H1 (cell line): ENCODE measurements at regions not wholly inside any gene's neighbourhood (a gene's known extent, or its start where the extent isn't known, plus 50 kb on each side); places are given as distances from the start of the nearest gene placed in this dataset.
A peak's percentile ranks its signal among the peaks of the same experiment; 100 is the strongest.

Source experiments
- CTCF ChIA-PET: fragments of 300-600 bp; sonication (Branson Sonifier 250); formaldehyde crosslinking; loops from one replicate; lab custom pipeline; 2021; ENCODE audit not compliant: partially characterized antibody; lab: Charles Lee
- POLR2A ChIA-PET: fragments of 300-600 bp; sonication (Branson Sonifier 250); formaldehyde crosslinking; loops from one replicate; lab custom pipeline; 2021; ENCODE audit warnings: inconsistent platforms; ENCODE audit not compliant: partially characterized antibody; lab: Charles Lee
- DNase-seq, 2 experiments: peaks; one replicate each; pipeline versions ENCODE4 v3.0.0 to v3.0.0-alpha.2; 2010 to 2022; ENCODE audit warnings: low spot score in 2 of 2, low read depth in 1 of 2, mixed read lengths in 1 of 2
- FAIRE-seq: peaks from 2 replicates; lab custom pipeline; 2011; peaks lifted over from hg19 to GRCh38; lab: Jason Lieb, UNC
- H2AFZ ChIP-seq: 2 replicates; pipeline ENCODE4 v1.8.1; 2012; ENCODE audit warnings: low read length, inconsistent platforms
- H2AK5ac ChIP-seq: 2 replicates; pipeline ENCODE4 v1.6.1; 2013; ENCODE audit warnings: low read depth, low read length
- H2BK120ac ChIP-seq: replicated peaks from 2 replicates; pipeline ENCODE3; 2013; ENCODE audit warnings: low read depth, low read length, inconsistent platforms
- H2BK12ac ChIP-seq: 2 replicates; pipeline ENCODE4 v1.6.1; 2013; ENCODE audit warnings: low read depth, low read length
- H2BK15ac ChIP-seq: 2 replicates; pipeline ENCODE4 v1.6.1; 2013; ENCODE audit warnings: low read length
- H2BK20ac ChIP-seq: 2 replicates; pipeline ENCODE4 v1.6.1; 2013; ENCODE audit warnings: low read length
- H2BK5ac ChIP-seq: 2 replicates; pipeline ENCODE4 v1.6.1; 2013; ENCODE audit warnings: low read depth, low read length
- H3K14ac ChIP-seq: 2 replicates; pipeline ENCODE4 v1.6.1; 2013; ENCODE audit warnings: inconsistent platforms; ENCODE audit not compliant: insufficient read length
- H3K18ac ChIP-seq: 2 replicates; pipeline ENCODE4 v1.6.1; 2013; ENCODE audit warnings: low read length; ENCODE audit errors: extremely low read depth
- H3K23ac ChIP-seq: 2 replicates; pipeline ENCODE4 v1.6.1; 2013; ENCODE audit warnings: inconsistent platforms; ENCODE audit not compliant: insufficient read length
- H3K23me2 ChIP-seq: 2 replicates; pipeline ENCODE4 v1.6.1; 2013; ENCODE audit warnings: low read depth, low read length
- H3K27ac ChIP-seq: 2 replicates; pipeline ENCODE4 v1.6.1; 2011; ENCODE audit warnings: low read depth, low read length, inconsistent platforms
- H3K27me3 ChIP-seq, 4 experiments: replicated peaks in 1 of 4; 1 replicate in 1 of 4; 2 replicates in 3 of 4; pipeline versions ENCODE4 v1.6.1 to v1.8.1; 2011 to 2013; ENCODE audit warnings: low read length in 3 of 4, mild to moderate bottlenecking in 3 of 4, inconsistent platforms in 2 of 4, mixed read lengths in 2 of 4, moderate library complexity in 1 of 4; ENCODE audit not compliant: control insufficient read depth in 3 of 4, insufficient read depth in 3 of 4; ENCODE audit errors: extremely low read depth in 1 of 4
- H3K36me3 ChIP-seq, 4 experiments: 2 replicates each; pipeline versions ENCODE4 v1.6.1 to v1.8.1; 2011 to 2013; ENCODE audit warnings: mild to moderate bottlenecking in 4 of 4, low read length in 3 of 4, moderate library complexity in 2 of 4, control low read depth in 1 of 4, inconsistent platforms in 1 of 4; ENCODE audit not compliant: insufficient read depth in 4 of 4, control insufficient read depth in 2 of 4
- H3K4ac ChIP-seq: replicated peaks from 2 replicates; pipeline ENCODE3; 2013; ENCODE audit warnings: low read length, low read depth, mixed read lengths, inconsistent platforms; ENCODE audit not compliant: insufficient read length
- H3K4me1 ChIP-seq, 4 experiments: replicated peaks in 1 of 4; 1 replicate in 1 of 4; 2 replicates in 3 of 4; pipeline versions ENCODE4 v1.6.1 to v1.8.1; 2011 to 2013; ENCODE audit warnings: low read length in 3 of 4, inconsistent platforms in 2 of 4, mixed read lengths in 1 of 4; ENCODE audit not compliant: insufficient read depth in 4 of 4, control insufficient read depth in 3 of 4
- H3K4me2 ChIP-seq, 2 experiments: 2 replicates each; pipeline versions ENCODE4 v1.6.1 to v1.8.1; 2011 to 2013; ENCODE audit warnings: low read depth in 2 of 2, low read length in 2 of 2, control low read depth in 1 of 2, inconsistent platforms in 1 of 2, mild to moderate bottlenecking in 1 of 2; ENCODE audit not compliant: insufficient read depth in 1 of 2
- H3K4me3 ChIP-seq, 4 experiments: fragments of 200-600, 300-600 bp in 1 of 4; sonication (generic), shearing (Covaris generic), sonication (Bioruptor Twin) in 1 of 4; 2 replicates each; pipeline versions ENCODE4 v1.5.1 to v1.8.1; 2011 to 2016; ENCODE audit warnings: low read length in 4 of 4, low read depth in 3 of 4, control low read depth in 2 of 4, inconsistent platforms in 2 of 4, mild to moderate bottlenecking in 2 of 4, mixed read lengths in 1 of 4, moderate library complexity in 1 of 4; ENCODE audit not compliant: insufficient read depth in 2 of 4; ENCODE audit errors: extremely low read depth in 1 of 4
- H3K56ac ChIP-seq: replicated peaks from 2 replicates; pipeline ENCODE3; 2013; ENCODE audit warnings: low read depth, mild to moderate bottlenecking, mixed read lengths, low read length, inconsistent platforms; ENCODE audit not compliant: insufficient read length
- H3K79me1 ChIP-seq: 2 replicates; pipeline ENCODE4 v1.6.1; 2013; ENCODE audit warnings: low read depth, low read length, control low read depth
- H3K79me2 ChIP-seq, 2 experiments: 2 replicates each; pipeline versions ENCODE4 v1.6.1 to v1.8.1; 2012 to 2013; ENCODE audit warnings: low read length in 2 of 2, mild to moderate bottlenecking in 2 of 2, inconsistent platforms in 1 of 2; ENCODE audit not compliant: insufficient read depth in 2 of 2, control insufficient read depth in 1 of 2
- H3K9ac ChIP-seq, 4 experiments: replicated peaks in 1 of 4; 1 replicate in 1 of 4; 2 replicates in 3 of 4; pipeline versions ENCODE4 v1.6.1 to v1.8.1; 2011 to 2013; ENCODE audit warnings: low read depth in 3 of 4, low read length in 3 of 4, control low read depth in 2 of 4, mild to moderate bottlenecking in 2 of 4, moderate library complexity in 2 of 4, inconsistent platforms in 1 of 4; ENCODE audit errors: extremely low read depth in 1 of 4
- H3K9me3 ChIP-seq, 2 experiments: 2 replicates each; pipeline versions ENCODE4 v1.6.1 to v1.8.1; 2012 to 2013; ENCODE audit warnings: mild to moderate bottlenecking in 2 of 2, moderate library complexity in 2 of 2, control low read depth in 1 of 2, inconsistent platforms in 1 of 2, low read depth in 1 of 2, low read length in 1 of 2, mixed read lengths in 1 of 2; ENCODE audit not compliant: insufficient read depth in 2 of 2
- H4K20me1 ChIP-seq, 2 experiments: replicated peaks in 1 of 2; 2 replicates each; pipeline versions ENCODE3 to v1.8.1; 2011 to 2013; ENCODE audit warnings: inconsistent platforms in 2 of 2, low read length in 2 of 2, mild to moderate bottlenecking in 1 of 2; ENCODE audit not compliant: insufficient read depth in 2 of 2, control insufficient read depth in 1 of 2
- H4K5ac ChIP-seq: 2 replicates; pipeline ENCODE4 v1.6.1; 2013; ENCODE audit warnings: low read length, low read depth, mixed read lengths, inconsistent platforms; ENCODE audit not compliant: insufficient read length
- H4K8ac ChIP-seq: 2 replicates; pipeline ENCODE4 v1.8.0; 2013; ENCODE audit warnings: mild to moderate bottlenecking, moderate library complexity, low read length, inconsistent platforms; ENCODE audit not compliant: insufficient read depth; ENCODE audit errors: extremely low read depth
- H4K91ac ChIP-seq: replicated peaks from 2 replicates; pipeline ENCODE3; 2013; ENCODE audit warnings: low read length, mixed read lengths, inconsistent platforms; ENCODE audit not compliant: insufficient read length
- BCL11A ChIP-seq, 2 experiments: IDR thresholded peaks; one replicate each; pipeline ENCODE4 v1.6.1; 2011; ENCODE audit warnings: low read depth in 2 of 2, low read length in 2 of 2, mild to moderate bottlenecking in 2 of 2
- CBX8 ChIP-seq: fragments of 300-800, 300-1000 bp; sonication (generic); IDR thresholded peaks from 2 replicates; pipeline ENCODE4 v1.7.1; 2016; ENCODE audit warnings: low read depth, low read length, borderline replicate concordance
- CTBP2 ChIP-seq: IDR thresholded peaks from 2 replicates; pipeline ENCODE4 v1.7.0; 2011; ENCODE audit warnings: borderline replicate concordance, mild to moderate bottlenecking, moderate library complexity, mixed read lengths, low read length; ENCODE audit not compliant: insufficient read depth, insufficient read length
- EGR1 ChIP-seq: IDR thresholded peaks from 2 replicates; pipeline ENCODE4 v1.6.1; 2011; ENCODE audit warnings: low read depth, low read length, borderline replicate concordance
- KDM4A ChIP-seq: IDR thresholded peaks from one replicate; pipeline ENCODE4 v1.7.1; 2012; ENCODE audit warnings: low read depth, mild to moderate bottlenecking, moderate library complexity, low read length, inconsistent platforms; ENCODE audit not compliant: severe bottlenecking
- SIRT6 ChIP-seq: IDR thresholded peaks from one replicate; pipeline ENCODE4 v1.7.1; 2012; ENCODE audit warnings: low read length, inconsistent platforms
- WGBS, 2 experiments: shearing (Covaris generic) in 1 of 2; methylation state at CpG; one replicate each; pipeline versions ENCODE4 v1.1.6 to v1.1.7; 2013 to 2015; ENCODE audit warnings: low lambda C conversion rate in 2 of 2, mixed read lengths in 2 of 2, inconsistent platforms in 1 of 2, low coverage in 1 of 2, missing lambda C conversion rate in 1 of 2; ENCODE audit not compliant: insufficient replicate concordance in 2 of 2, insufficient coverage in 1 of 2, insufficient read length in 1 of 2; ENCODE audit errors: extremely low coverage in 1 of 2, missing lambda C conversion rate in 1 of 2; 5-methylcytosine and 5-hydroxymethylcytosine counted together

DNA sequence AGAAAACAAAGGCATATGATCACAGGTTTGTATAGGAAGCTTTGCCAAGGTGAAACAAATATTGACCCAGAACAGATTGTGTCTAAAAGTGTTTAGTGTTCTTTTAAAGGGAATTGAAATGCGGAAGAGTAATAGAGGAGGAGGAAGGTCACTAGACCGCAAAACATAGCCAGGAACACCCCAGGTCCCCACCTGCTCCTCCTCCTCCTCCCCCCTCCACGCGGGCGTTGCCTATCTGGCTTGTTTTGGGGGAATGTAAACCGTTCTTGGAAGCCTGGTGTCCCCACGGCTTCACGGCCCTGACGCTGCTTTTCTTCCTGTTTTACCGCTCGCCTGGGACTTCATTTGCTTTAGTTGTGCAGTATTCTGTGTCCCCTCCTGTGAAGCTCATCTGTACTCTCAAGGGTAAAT, 81.0 kb upstream of the PFKP start:
- H2BK120ac ChIP-seq: no peak overlapping the region
- H3K56ac ChIP-seq: no peak overlapping the region
- no peak overlapping the region for H3K23ac ChIP-seq
- no peak overlapping the region for H2AK5ac ChIP-seq
- H3K9me3 ChIP-seq: peaks cover 3 to 5% of the 10 kb centered on the region in 2 experiments; a peak in 1 of 4 replicates
- H3K14ac ChIP-seq: no peak overlapping the region
- H3K4me3 ChIP-seq: no peak overlapping the region
- no peaks in the 10 kb centered on the region for H3K79me1 ChIP-seq
- no peak overlapping the region for H2AFZ ChIP-seq
- no peaks in the 10 kb centered on the region for H3K79me2 ChIP-seq
- H3K4ac ChIP-seq: no peak overlapping the region
- no peak overlapping the region for H3K27ac ChIP-seq
- H4K5ac ChIP-seq: no peak overlapping the region
- no peaks in the 10 kb centered on the region for H3K36me3 ChIP-seq
- CTCF ChIA-PET: interaction anchor here (0.7 to 2.6 kb wide), 2 partner anchors 10 to 58 kb away, joined by 3 to 12 read pairs; no protein-coding TSS in a partner anchor
- no peak for FAIRE-seq
- TF ChIP-seq CBX8 (no peak), SIRT6 (no peak), KDM4A (no peak), BCL11A (IDR thresholded peaks at IDR 0.05; ENCODE audit: low read depth in 2 of 2, low read length in 2 of 2) (no peak), CTBP2 (no peak), EGR1 (no peak)
- TF ChIP-seq, all 59 proteins: peak for 0
- H3K9ac ChIP-seq: no peak overlapping the region
- H3K27me3 ChIP-seq: no peaks in the 10 kb centered on the region
- H3K23me2 ChIP-seq: no peaks in the 10 kb centered on the region
- H4K91ac ChIP-seq: no peak overlapping the region
- H2BK15ac ChIP-seq: no peak overlapping the region
- no peak overlapping the region for H3K18ac ChIP-seq
- 80% methylated on average over 7 of the region's 11 CpGs; no CpG with 5 or more reads in 1 of the 2 experiments for WGBS, 2 experiments
- POLR2A ChIA-PET: interaction anchor here (1.3 kb wide), 1 partner anchor 82 kb away, joined by 3 read pairs; no protein-coding TSS in a partner anchor
- DNase-seq: no peak
- H4K20me1 ChIP-seq: no peaks in the 10 kb centered on the region
- 0 out of 2 replicates have a peak overlapping the region, but pooled peaks have one; percentile 61 for H2BK20ac ChIP-seq
- H2BK5ac ChIP-seq: no peak overlapping the region
- no peak overlapping the region for H3K4me2 ChIP-seq
- no peak overlapping the region for H4K8ac ChIP-seq
- H3K4me1 ChIP-seq: peaks cover 0 to 5% (median 1%) of the 10 kb centered on the region in 4 experiments; a peak in 2 of 7 replicates
- no peak overlapping the region for H2BK12ac ChIP-seq
